HG03439 (cell line): ENCODE measurements at regions not wholly inside any gene's neighbourhood (a gene's known extent, or its start where the extent isn't known, plus 50 kb on each side); places are given as distances from the start of the nearest gene placed in this dataset.
"Not testable (repeated sequence)": the region's sequence is repeated elsewhere in the genome, so short reads cannot be mapped to it uniquely, and the experiment has no call there.

Experiments used
- ATAC-seq: cut with Tn5 transposase; IDR thresholded peaks from one replicate; pipeline ENCODE4 v1.9.1; 2021; ENCODE audit warnings: mild to moderate bottlenecking, moderate library complexity; ENCODE audit not compliant: unreplicated experiment

GRCh38 chr4:187098429-187098828 is 374.8 kb upstream of the FAT1 start:
- no peak for ATAC-seq

- no peak for ATAC-seq
These were observed 379.7 kb upstream of the FAT1 start for GRCh38 chr4:187103351-187103750.

- ATAC-seq = no peak
These were observed 385.2 kb upstream of the FAT1 start for GRCh38 chr4:187108845-187109244.

- ATAC-seq = no peak
These were observed 386.0 kb upstream of the FAT1 start for GRCh38 chr4:187109636-187110035.

- ATAC-seq = no peak
These were observed 394.5 kb upstream of the FAT1 start for GRCh38 chr4:187118166-187118565.

- no peak for ATAC-seq
These were observed 395.0 kb upstream of the FAT1 start for GRCh38 chr4:187118602-187119120.

GRCh38 chr4:187124331-187124730 is 400.7 kb upstream of the FAT1 start:
- ATAC-seq = no peak

- no peak for ATAC-seq
These were observed 401.4 kb upstream of the FAT1 start for GRCh38 chr4:187125062-187125461.

GRCh38 chr4:187127456-187127855 is 403.8 kb upstream of the FAT1 start:
- ATAC-seq = no peak

GRCh38 chr4:187128222-187128621 is 404.6 kb upstream of the FAT1 start:
- ATAC-seq = no peak

GRCh38 chr4:187128976-187129375 is 405.3 kb upstream of the FAT1 start:
- no peak for ATAC-seq

GRCh38 chr4:187131826-187132225 is 408.2 kb upstream of the FAT1 start:
- ATAC-seq = not testable (repeated sequence)

GRCh38 chr4:187135878-187136277 is 412.2 kb upstream of the FAT1 start:
- ATAC-seq = no peak

GRCh38 chr4:187139141-187139540 is 415.5 kb upstream of the FAT1 start:
- no peak for ATAC-seq

- no peak for ATAC-seq
These were observed 417.4 kb upstream of the FAT1 start for GRCh38 chr4:187141101-187141500.

GRCh38 chr4:187149229-187149945 is 425.7 kb upstream of the FAT1 start:
- ATAC-seq = no peak

GRCh38 chr4:187157380-187157958 is 433.8 kb upstream of the FAT1 start:
- no peak for ATAC-seq

- no peak for ATAC-seq
These were observed 434.3 kb upstream of the FAT1 start for GRCh38 chr4:187158003-187158402.

- ATAC-seq = no peak
These were observed 436.8 kb upstream of the FAT1 start for GRCh38 chr4:187160486-187160885.

- ATAC-seq = no peak
These were observed 443.3 kb upstream of the FAT1 start for GRCh38 chr4:187166886-187167512.

- no peak for ATAC-seq
These were observed 448.2 kb upstream of the FAT1 start for GRCh38 chr4:187171706-187172339.

GRCh38 chr4:187172340-187172761 is 448.7 kb upstream of the FAT1 start:
- no peak for ATAC-seq
